ENCODE measurements at regions not wholly inside any gene's neighbourhood (a gene's known extent, or its start where the extent isn't known, plus 50 kb on each side); places are given as distances from the start of the nearest gene placed in this dataset.
A peak's percentile ranks its signal among the peaks of the same experiment; 100 is the strongest.

DNA sequence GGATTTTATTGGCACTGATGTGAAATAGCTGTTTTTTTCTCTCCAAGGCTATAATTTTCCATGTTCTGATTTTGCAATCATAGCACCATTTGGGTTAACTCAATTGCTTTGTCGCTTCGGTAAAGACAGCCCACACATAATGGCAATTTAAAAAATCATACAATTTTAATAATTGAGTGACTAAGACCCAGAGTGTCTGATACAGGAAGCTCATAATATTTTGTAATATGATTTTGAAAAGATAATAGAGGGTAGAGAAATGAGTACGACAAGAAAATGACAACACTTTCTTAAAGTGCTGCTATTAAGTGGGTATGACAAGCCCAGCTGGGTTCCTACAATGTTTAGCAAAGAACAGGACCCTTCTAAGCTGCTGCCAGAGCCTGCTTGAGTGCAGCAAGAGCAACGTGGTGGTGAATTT, 439.1 kb downstream of the METTL15 start:
- TF ChIP-seq, protein P1, sequence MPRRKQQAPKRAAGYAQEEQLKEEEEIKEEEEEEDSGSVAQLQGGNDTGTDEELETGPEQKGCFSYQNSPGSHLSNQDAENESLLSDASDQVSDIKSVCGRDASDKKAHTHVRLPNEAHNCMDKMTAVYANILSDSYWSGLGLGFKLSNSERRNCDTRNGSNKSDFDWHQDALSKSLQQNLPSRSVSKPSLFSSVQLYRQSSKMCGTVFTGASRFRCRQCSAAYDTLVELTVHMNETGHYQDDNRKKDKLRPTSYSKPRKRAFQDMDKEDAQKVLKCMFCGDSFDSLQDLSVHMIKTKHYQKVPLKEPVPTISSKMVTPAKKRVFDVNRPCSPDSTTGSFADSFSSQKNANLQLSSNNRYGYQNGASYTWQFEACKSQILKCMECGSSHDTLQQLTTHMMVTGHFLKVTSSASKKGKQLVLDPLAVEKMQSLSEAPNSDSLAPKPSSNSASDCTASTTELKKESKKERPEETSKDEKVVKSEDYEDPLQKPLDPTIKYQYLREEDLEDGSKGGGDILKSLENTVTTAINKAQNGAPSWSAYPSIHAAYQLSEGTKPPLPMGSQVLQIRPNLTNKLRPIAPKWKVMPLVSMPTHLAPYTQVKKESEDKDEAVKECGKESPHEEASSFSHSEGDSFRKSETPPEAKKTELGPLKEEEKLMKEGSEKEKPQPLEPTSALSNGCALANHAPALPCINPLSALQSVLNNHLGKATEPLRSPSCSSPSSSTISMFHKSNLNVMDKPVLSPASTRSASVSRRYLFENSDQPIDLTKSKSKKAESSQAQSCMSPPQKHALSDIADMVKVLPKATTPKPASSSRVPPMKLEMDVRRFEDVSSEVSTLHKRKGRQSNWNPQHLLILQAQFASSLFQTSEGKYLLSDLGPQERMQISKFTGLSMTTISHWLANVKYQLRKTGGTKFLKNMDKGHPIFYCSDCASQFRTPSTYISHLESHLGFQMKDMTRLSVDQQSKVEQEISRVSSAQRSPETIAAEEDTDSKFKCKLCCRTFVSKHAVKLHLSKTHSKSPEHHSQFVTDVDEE (CRISPR knock-in tag; IDR thresholded peaks at IDR 0.05) = no peak
- TF ChIP-seq ZFP3 (CRISPR knock-in tag; IDR thresholded peaks at IDR 0.05) = no peak
- TF ChIP-seq ISL1 (CRISPR knock-in tag; IDR thresholded peaks at IDR 0.05) = peak; percentile 52; the same call in 1 of the 2 replicates
- TF ChIP-seq, protein P2, sequence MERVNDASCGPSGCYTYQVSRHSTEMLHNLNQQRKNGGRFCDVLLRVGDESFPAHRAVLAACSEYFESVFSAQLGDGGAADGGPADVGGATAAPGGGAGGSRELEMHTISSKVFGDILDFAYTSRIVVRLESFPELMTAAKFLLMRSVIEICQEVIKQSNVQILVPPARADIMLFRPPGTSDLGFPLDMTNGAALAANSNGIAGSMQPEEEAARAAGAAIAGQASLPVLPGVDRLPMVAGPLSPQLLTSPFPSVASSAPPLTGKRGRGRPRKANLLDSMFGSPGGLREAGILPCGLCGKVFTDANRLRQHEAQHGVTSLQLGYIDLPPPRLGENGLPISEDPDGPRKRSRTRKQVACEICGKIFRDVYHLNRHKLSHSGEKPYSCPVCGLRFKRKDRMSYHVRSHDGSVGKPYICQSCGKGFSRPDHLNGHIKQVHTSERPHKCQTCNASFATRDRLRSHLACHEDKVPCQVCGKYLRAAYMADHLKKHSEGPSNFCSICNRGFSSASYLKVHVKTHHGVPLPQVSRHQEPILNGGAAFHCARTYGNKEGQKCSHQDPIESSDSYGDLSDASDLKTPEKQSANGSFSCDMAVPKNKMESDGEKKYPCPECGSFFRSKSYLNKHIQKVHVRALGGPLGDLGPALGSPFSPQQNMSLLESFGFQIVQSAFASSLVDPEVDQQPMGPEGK (CRISPR knock-in tag; IDR thresholded peaks at IDR 0.05; ENCODE audit: borderline replicate concordance) = no peak
- TF ChIP-seq TCF4 (CRISPR knock-in tag; IDR thresholded peaks at IDR 0.05; ENCODE audit: borderline replicate concordance) = no peak
- TF ChIP-seq ZNF8 (CRISPR knock-in tag; IDR thresholded peaks at IDR 0.05) = no peak
- no peak for TF ChIP-seq ARNTL (CRISPR knock-in tag; IDR thresholded peaks at IDR 0.05; ENCODE audit: borderline replicate concordance, low read depth)
- TF ChIP-seq GLIS3 (CRISPR knock-in tag; IDR thresholded peaks at IDR 0.05) = no peak
- TF ChIP-seq ZC3H10 (CRISPR knock-in tag; IDR thresholded peaks at IDR 0.05) = no peak
- TF ChIP-seq, protein P3, sequence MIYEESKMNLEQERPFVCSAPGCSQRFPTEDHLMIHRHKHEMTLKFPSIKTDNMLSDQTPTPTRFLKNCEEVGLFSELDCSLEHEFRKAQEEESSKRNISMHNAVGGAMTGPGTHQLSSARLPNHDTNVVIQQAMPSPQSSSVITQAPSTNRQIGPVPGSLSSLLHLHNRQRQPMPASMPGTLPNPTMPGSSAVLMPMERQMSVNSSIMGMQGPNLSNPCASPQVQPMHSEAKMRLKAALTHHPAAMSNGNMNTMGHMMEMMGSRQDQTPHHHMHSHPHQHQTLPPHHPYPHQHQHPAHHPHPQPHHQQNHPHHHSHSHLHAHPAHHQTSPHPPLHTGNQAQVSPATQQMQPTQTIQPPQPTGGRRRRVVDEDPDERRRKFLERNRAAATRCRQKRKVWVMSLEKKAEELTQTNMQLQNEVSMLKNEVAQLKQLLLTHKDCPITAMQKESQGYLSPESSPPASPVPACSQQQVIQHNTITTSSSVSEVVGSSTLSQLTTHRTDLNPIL (CRISPR knock-in tag; IDR thresholded peaks at IDR 0.05; ENCODE audit: low read depth) = no peak
- no peak for TF ChIP-seq ZFP30 (CRISPR knock-in tag; IDR thresholded peaks at IDR 0.05)
- no peak for TF ChIP-seq ESRRG (CRISPR knock-in tag; IDR thresholded peaks at IDR 0.05)
- no peak for TF ChIP-seq OSR1 (CRISPR knock-in tag; IDR thresholded peaks at IDR 0.05)
